Neural progenitor cell (in vitro differentiated cells): ENCODE measurements at regions not wholly inside any gene's neighbourhood (a gene's known extent, or its start where the extent isn't known, plus 50 kb on each side); places are given as distances from the start of the nearest gene placed in this dataset.

Experiments
- DNase-seq: peaks from one replicate; pipeline ENCODE4 v3.0.0-alpha.2; 2016; ENCODE audit warnings: low spot score
- H2AFZ ChIP-seq: fragments of 200-600 bp; sonication (generic); replicated peaks from 2 replicates; pipeline ENCODE4 v1.6.1; 2016; ENCODE audit warnings: antibody characterized with exemption
- H3F3A ChIP-seq: fragments of 200-600 bp; sonication (generic); 2 replicates; pipeline ENCODE4 v1.6.1; 2016; ENCODE audit warnings: antibody characterized with exemption, low read depth
- H3K27ac ChIP-seq: fragments of 200-600 bp; sonication (generic); 2 replicates; pipeline ENCODE4 v1.5.1; 2016; ENCODE audit warnings: mild to moderate bottlenecking
- H3K27me3 ChIP-seq: fragments of 200-600 bp; sonication (generic); 2 replicates; pipeline ENCODE4 v1.6.1; 2016; ENCODE audit warnings: mild to moderate bottlenecking, moderate library complexity
- H3K36me3 ChIP-seq: fragments of 200-600 bp; sonication (generic); 2 replicates; pipeline ENCODE4 v1.5.1; 2016
- H3K4me1 ChIP-seq: fragments of 200-600 bp; sonication (generic); 2 replicates; pipeline ENCODE4 v1.6.1; 2016; ENCODE audit warnings: mixed run types
- H3K4me2 ChIP-seq: fragments of 200-600 bp; sonication (generic); 2 replicates; pipeline ENCODE4 v1.6.1; 2016
- H3K4me3 ChIP-seq: fragments of 200-600 bp; sonication (generic); 2 replicates; pipeline ENCODE4 v1.5.1; 2016
- H3K79me2 ChIP-seq: fragments of 200-600 bp; sonication (generic); 2 replicates; pipeline ENCODE4 v1.6.1; 2016; ENCODE audit warnings: low read depth
- H3K9ac ChIP-seq: fragments of 200-600 bp; sonication (generic); 2 replicates; pipeline ENCODE4 v1.6.1; 2016
- H3K9me3 ChIP-seq: fragments of 200-600 bp; sonication (generic); 2 replicates; pipeline ENCODE4 v1.5.1; 2016; ENCODE audit warnings: low read depth
- H4K20me1 ChIP-seq: fragments of 200-600 bp; sonication (generic); 2 replicates; pipeline ENCODE4 v1.6.1; 2016; ENCODE audit warnings: low read depth
- H3K27ac Mint-ChIP-seq: 3 replicates; pipeline ENCODE4 v1.8.0; 2021; ENCODE audit warnings: mixed read lengths
- H3K27me3 Mint-ChIP-seq: 2 replicates; pipeline ENCODE4 v1.8.0; 2022; ENCODE audit warnings: low read depth, mild to moderate bottlenecking, inconsistent platforms, moderate library complexity, mixed read lengths; ENCODE audit not compliant: insufficient read depth
- H3K36me3 Mint-ChIP-seq: 3 replicates; pipeline ENCODE4 v1.8.0; 2021; ENCODE audit warnings: mixed read lengths
- H3K4me1 Mint-ChIP-seq: 3 replicates; pipeline ENCODE4 v1.8.0; 2021; ENCODE audit warnings: mixed read lengths
- H3K4me3 Mint-ChIP-seq: 3 replicates; pipeline ENCODE4 v1.8.0; 2021; ENCODE audit warnings: mild to moderate bottlenecking, moderate library complexity, mixed read lengths
- H3K9me3 Mint-ChIP-seq: 3 replicates; pipeline ENCODE4 v1.8.0; 2020; ENCODE audit warnings: mixed read lengths
- CTCF ChIP-seq: fragments of 200-600 bp; sonication (generic); IDR thresholded peaks from 2 replicates; pipeline ENCODE4 v1.5.1; 2017; ENCODE audit warnings: antibody characterized with exemption, mild to moderate bottlenecking
- EZH2 ChIP-seq: fragments of 200-600 bp; sonication (generic); IDR thresholded peaks from 2 replicates; pipeline ENCODE4 v1.6.1; 2017; ENCODE audit warnings: antibody characterized with exemption, mild to moderate bottlenecking, moderate library complexity
- EZH2phosphoT487 ChIP-seq: fragments of 200-600 bp; sonication (generic); IDR thresholded peaks from 2 replicates; pipeline ENCODE4 v1.6.1; 2017; ENCODE audit warnings: antibody characterized with exemption

DNA sequence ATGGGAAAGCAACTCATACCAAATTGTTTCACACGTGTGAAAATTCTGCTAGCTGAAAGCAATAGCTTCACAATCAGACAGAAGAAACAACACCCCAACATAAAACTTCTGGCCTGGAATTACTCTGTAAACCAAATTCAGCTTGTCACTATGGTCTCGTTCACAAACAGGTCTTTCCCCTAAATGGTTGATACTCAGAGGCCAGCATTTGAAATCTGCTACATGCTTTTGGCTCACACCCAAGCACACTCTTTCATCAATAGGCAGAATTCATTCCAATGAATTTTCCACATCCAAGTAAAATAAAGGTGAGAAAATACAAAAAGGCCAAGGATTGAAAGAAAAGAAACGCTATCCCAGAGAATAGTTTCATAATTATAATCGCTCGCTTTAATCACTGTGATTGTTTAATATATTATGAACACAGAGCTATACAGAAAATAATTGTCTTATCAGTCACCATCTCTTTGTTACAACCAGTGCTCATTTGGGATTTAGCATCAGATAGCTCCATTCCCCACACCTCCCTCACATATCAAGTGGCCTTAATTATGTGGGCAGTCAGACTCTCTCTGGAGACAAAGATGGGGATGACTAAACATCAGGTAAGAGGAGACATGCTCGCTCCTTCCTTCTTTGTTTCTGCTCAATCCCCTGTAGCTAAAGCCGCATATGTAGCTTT, 503.8 kb upstream of the ARRDC4 start:
- Mint-ChIP-seq H3K9me3 (no peaks in the 10 kb centered on the region), H3K4me1 (no peaks in the 10 kb centered on the region), H3K27ac (no peak overlapping the region), H3K36me3 (no peaks in the 10 kb centered on the region), H3K4me3 (no peak overlapping the region), H3K27me3 (no peaks in the 10 kb centered on the region)
- H3K36me3 ChIP-seq: no peaks in the 10 kb centered on the region
- H3K4me2 ChIP-seq: peak overlapping the region; percentile 12
- no peaks in the 10 kb centered on the region for H3K27me3 ChIP-seq
- no peaks in the 10 kb centered on the region for H3K79me2 ChIP-seq
- H3K4me1 ChIP-seq: no peaks in the 10 kb centered on the region
- H3K27ac ChIP-seq: no peak overlapping the region
- TF ChIP-seq CTCF: no peak
- TF ChIP-seq EZH2phosphoT487: no peak
- no peak for TF ChIP-seq EZH2
- H2AFZ ChIP-seq: no peak overlapping the region
- no peak overlapping the region for H3K4me3 ChIP-seq
- no peaks in the 10 kb centered on the region for H3K9me3 ChIP-seq
- H4K20me1 ChIP-seq: no peaks in the 10 kb centered on the region
- H3K9ac ChIP-seq: no peak overlapping the region
- no peaks in the 10 kb centered on the region for H3F3A ChIP-seq
- no peak for DNase-seq

DNA sequence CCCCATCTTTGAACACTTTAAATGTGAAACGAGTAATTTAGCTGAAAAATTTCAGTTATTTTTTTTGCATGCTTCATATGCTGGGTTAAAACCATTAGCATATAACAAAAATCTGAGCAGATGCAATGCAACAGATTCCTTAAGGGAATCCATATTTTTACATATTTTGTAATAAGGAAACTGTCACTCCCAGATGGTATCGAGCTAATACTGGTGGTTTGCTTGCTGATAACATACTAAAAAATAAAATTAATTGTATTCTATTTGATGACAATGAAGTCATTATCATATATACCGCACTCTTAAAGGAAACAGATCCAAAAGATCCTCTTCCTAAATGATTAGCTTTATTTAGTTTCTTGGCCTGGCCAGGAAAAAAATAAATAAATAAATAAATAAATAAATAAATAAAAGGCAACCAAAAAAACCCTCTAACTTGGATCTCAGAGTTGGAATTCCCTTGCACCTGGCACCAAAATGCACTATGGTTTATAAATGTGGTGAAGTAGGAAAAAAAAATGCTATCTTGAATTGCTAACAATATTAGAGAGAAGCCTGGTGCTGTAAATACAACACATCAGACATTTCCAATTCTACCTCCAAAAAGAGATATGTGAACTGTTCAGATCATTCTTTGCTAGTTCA, 503.2 kb upstream of the ARRDC4 start:
- peaks cover 4% of the 10 kb centered on the region for H3K27me3 ChIP-seq
- DNase-seq: no peak
- no peak overlapping the region for H2AFZ ChIP-seq
- H3F3A ChIP-seq: no peaks in the 10 kb centered on the region
- no peaks in the 10 kb centered on the region for H4K20me1 ChIP-seq
- Mint-ChIP-seq H3K4me1 (no peaks in the 10 kb centered on the region), H3K9me3 (no peaks in the 10 kb centered on the region), H3K27me3 (no peaks in the 10 kb centered on the region), H3K36me3 (no peaks in the 10 kb centered on the region), H3K27ac (no peak overlapping the region), H3K4me3 (no peak overlapping the region)
- H3K9ac ChIP-seq: no peak overlapping the region
- TF ChIP-seq CTCF: no peak
- no peak for TF ChIP-seq EZH2
- TF ChIP-seq EZH2phosphoT487: no peak
- no peak overlapping the region for H3K4me3 ChIP-seq
- no peaks in the 10 kb centered on the region for H3K79me2 ChIP-seq
- H3K4me2 ChIP-seq: peak overlapping the region; percentile 12
- no peaks in the 10 kb centered on the region for H3K36me3 ChIP-seq
- H3K4me1 ChIP-seq: no peaks in the 10 kb centered on the region
- H3K9me3 ChIP-seq: no peaks in the 10 kb centered on the region
- no peak overlapping the region for H3K27ac ChIP-seq

- no peak overlapping the region for H2AFZ ChIP-seq
- no peak for TF ChIP-seq EZH2
- TF ChIP-seq CTCF: no peak
- no peak for TF ChIP-seq EZH2phosphoT487
- no peaks in the 10 kb centered on the region for H3K27me3 Mint-ChIP-seq
Observed at GRCh38 chr15:97459771-97460170, 500.7 kb upstream of the ARRDC4 start.

More at GRCh38 chr15:97459771-97460170, 500.7 kb upstream of the ARRDC4 start:
- H4K20me1 ChIP-seq: no peaks in the 10 kb centered on the region
- no peaks in the 10 kb centered on the region for H3K36me3 ChIP-seq
- DNase-seq: peak; percentile 4
- Mint-ChIP-seq H3K36me3 (no peaks in the 10 kb centered on the region), H3K4me1 (no peaks in the 10 kb centered on the region), H3K4me3 (no peak overlapping the region), H3K9me3 (no peaks in the 10 kb centered on the region), H3K27ac (no peak overlapping the region)
- H3K9ac ChIP-seq: no peak overlapping the region
- H3K27ac ChIP-seq: no peak overlapping the region
- H3F3A ChIP-seq: no peaks in the 10 kb centered on the region
- H3K4me2 ChIP-seq: no peak overlapping the region
- no peaks in the 10 kb centered on the region for H3K9me3 ChIP-seq
- H3K4me1 ChIP-seq: no peaks in the 10 kb centered on the region
- H3K4me3 ChIP-seq: no peak overlapping the region
- H3K27me3 ChIP-seq: peaks cover 4% of the 10 kb centered on the region
- no peaks in the 10 kb centered on the region for H3K79me2 ChIP-seq
